Adipocyte (in vitro differentiated cells): ENCODE measurements at regions not wholly inside any gene's neighbourhood (a gene's known extent, or its start where the extent isn't known, plus 50 kb on each side); places are given as distances from the start of the nearest gene placed in this dataset.
A peak's percentile ranks its signal among the peaks of the same experiment; 100 is the strongest.

Source experiments
- DNase-seq: peaks from one replicate; pipeline ENCODE4 v3.0.0-alpha.2; 2015; ENCODE audit warnings: low read depth
- H3K27me3 ChIP-seq: replicated peaks from 2 replicates; pipeline ENCODE4 v1.7.0; 2013; ENCODE audit warnings: mild to moderate bottlenecking, low read length, moderate library complexity; ENCODE audit not compliant: control insufficient read depth, insufficient read depth
- H3K36me3 ChIP-seq: 2 replicates; pipeline ENCODE4 v1.7.0; 2013; ENCODE audit warnings: low read length, mild to moderate bottlenecking, moderate library complexity; ENCODE audit not compliant: control insufficient read depth, insufficient read depth, severe bottlenecking
- H3K4me1 ChIP-seq: 2 replicates; pipeline ENCODE4 v1.7.0; 2013; ENCODE audit warnings: mild to moderate bottlenecking, low read length, moderate library complexity; ENCODE audit not compliant: control insufficient read depth, insufficient read depth
- H3K4me3 ChIP-seq: 2 replicates; pipeline ENCODE4 v1.7.0; 2013; ENCODE audit warnings: mild to moderate bottlenecking, low read length, moderate library complexity
- H3K9ac ChIP-seq: 2 replicates; pipeline ENCODE4 v1.7.0; 2013; ENCODE audit warnings: mild to moderate bottlenecking, low read length, moderate library complexity
- H3K9me3 ChIP-seq: 2 replicates; pipeline ENCODE4 v1.7.0; 2013; ENCODE audit warnings: mild to moderate bottlenecking, low read length, moderate library complexity; ENCODE audit not compliant: control insufficient read depth

DNA sequence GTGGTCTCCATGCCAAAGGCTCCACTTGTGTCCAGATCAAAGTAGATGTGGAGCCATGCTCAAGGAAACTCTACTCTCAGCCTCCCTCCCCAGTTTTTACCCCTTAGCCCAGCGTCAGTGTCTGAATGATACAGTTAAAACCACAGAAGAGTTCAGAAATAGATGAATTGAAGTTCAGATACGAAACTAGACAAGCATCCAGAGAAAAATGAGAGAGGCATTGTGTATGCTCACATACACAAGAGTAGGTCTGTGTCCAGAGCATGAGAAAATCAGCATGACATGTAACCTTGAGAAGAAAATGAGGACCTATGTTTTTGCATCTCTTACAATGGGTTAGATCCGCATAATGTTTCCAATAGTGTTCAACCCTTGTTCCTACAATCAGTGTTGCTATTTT lies 612.8 kb upstream of the PKDCC start:
- no peak for DNase-seq
- H3K9me3 ChIP-seq, result peaks cover 14% of the 10 kb centered on the region
- no peak overlapping the region for H3K4me3 ChIP-seq
- H3K27me3 ChIP-seq, result no peaks in the 10 kb centered on the region
- H3K36me3 ChIP-seq, result no peaks in the 10 kb centered on the region
- no peaks in the 10 kb centered on the region for H3K4me1 ChIP-seq
- no peak overlapping the region for H3K9ac ChIP-seq

DNA sequence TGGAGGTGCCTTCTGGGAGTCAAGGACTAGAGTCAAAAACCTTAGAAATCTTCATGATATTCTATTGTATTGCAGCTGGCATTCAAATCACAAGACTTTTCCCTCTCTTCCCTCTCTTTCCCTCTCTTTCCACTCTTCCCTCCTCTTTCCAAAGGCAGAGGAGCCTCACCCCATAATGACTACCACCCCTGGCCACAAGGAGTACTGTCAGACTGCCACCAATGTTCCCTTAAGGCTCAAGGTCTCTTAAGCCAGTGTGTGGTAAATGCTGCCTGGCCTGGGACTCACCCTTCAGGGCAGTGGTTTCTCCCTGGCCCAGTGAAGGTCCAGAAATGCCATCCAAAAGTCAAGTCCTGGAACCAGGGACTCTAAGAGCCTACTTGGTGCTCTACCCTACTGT lies 605.9 kb upstream of the PKDCC start:
- Histone ChIP-seq H3K4me1 (no peaks in the 10 kb centered on the region), H3K36me3 (no peaks in the 10 kb centered on the region), H3K9me3 (peaks cover 9% of the 10 kb centered on the region), H3K4me3 (no peak overlapping the region), H3K9ac (no peak overlapping the region), H3K27me3 (no peaks in the 10 kb centered on the region)
- no peak for DNase-seq

DNA sequence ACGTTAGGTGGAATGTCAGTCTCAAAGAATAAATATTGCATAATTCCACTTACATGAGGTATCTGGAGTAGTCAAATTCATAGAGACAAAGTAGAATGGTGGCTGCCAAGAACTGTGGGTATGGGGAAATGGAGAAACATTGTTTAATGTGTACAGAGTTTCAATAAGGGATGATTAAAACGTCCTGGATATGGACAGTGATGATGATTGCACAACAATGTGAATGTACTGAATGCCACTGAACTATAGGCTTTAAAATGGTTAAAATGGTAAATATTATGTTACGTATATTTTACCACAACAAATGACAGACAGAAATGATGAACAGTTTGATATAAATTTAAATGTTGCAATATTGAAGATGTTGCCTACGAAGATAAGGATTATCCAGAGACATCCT lies 602.0 kb upstream of the PKDCC start:
- peaks cover under 1% of the 10 kb centered on the region for H3K9me3 ChIP-seq
- H3K4me1 ChIP-seq, result no peaks in the 10 kb centered on the region
- DNase-seq, result no peak
- no peaks in the 10 kb centered on the region for H3K27me3 ChIP-seq
- H3K4me3 ChIP-seq, result no peak overlapping the region
- no peaks in the 10 kb centered on the region for H3K36me3 ChIP-seq
- no peak overlapping the region for H3K9ac ChIP-seq

- no peaks in the 10 kb centered on the region for H3K4me1 ChIP-seq
- H3K4me3 ChIP-seq, result no peak overlapping the region
- H3K9ac ChIP-seq, result no peak overlapping the region
- H3K36me3 ChIP-seq, result no peaks in the 10 kb centered on the region
- peaks cover 2% of the 10 kb centered on the region for H3K9me3 ChIP-seq
- no peak for DNase-seq
- no peaks in the 10 kb centered on the region for H3K27me3 ChIP-seq
Measured at GRCh38 chr2:41446266-41446665, 601.6 kb upstream of the PKDCC start.

DNA sequence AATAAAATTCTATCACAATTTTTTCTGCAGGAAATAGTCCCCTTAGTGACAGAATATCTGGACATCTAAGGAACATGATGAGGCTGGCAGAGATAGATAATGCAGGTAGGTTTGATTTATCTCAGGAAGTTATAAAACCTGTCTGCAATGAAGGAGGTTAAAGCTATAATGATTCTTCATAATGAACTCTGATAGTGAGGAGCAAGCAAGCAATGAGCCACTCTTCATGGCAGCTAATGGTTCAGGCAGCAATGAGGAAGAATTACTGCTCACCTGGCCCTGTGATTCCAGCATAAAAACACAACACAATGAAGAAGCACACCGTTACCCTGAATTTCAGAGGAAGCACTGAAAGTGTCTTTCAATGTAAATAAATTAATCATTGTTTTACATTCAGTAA lies 599.6 kb upstream of the PKDCC start:
- H3K27me3 ChIP-seq, result no peaks in the 10 kb centered on the region
- no peaks in the 10 kb centered on the region for H3K4me1 ChIP-seq
- H3K9me3 ChIP-seq, result peaks cover 5% of the 10 kb centered on the region
- H3K4me3 ChIP-seq, result no peak overlapping the region
- H3K9ac ChIP-seq, result no peak overlapping the region
- DNase-seq, result no peak
- H3K36me3 ChIP-seq, result no peaks in the 10 kb centered on the region

DNA sequence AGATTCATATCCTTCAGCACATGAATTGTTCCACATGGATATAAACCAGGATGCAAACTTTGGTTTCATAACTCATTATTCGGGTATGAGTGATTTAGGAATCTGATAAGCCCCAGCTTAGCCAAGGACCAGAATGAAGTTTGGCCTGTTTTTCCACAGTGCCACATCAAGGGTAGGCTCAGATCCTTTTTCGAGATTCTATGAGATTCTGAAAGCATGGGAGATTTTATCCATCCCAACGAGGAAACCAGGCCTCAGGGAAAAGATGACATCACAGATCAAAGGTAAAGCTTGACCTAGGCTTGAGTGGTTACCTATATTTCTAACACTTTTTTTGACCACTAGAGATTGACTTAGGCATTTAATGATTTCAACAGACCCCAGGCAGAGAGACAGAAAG lies 590.8 kb upstream of the PKDCC start:
- H3K27me3 ChIP-seq, result no peaks in the 10 kb centered on the region

GRCh38 chr2:41460661-41461060 lies 587.2 kb upstream of the PKDCC start:
- no peak overlapping the region for H3K9ac ChIP-seq
- no peak for DNase-seq
- H3K9me3 ChIP-seq, result no peaks in the 10 kb centered on the region
- H3K36me3 ChIP-seq, result no peaks in the 10 kb centered on the region
- H3K4me3 ChIP-seq, result no peak overlapping the region
- H3K4me1 ChIP-seq, result no peaks in the 10 kb centered on the region
- H3K27me3 ChIP-seq, result no peaks in the 10 kb centered on the region

More for the DNA sequence above, 590.8 kb upstream of the PKDCC start:
- no peak overlapping the region for H3K9ac ChIP-seq
- H3K36me3 ChIP-seq, result no peaks in the 10 kb centered on the region
- no peak overlapping the region for H3K4me3 ChIP-seq
- no peaks in the 10 kb centered on the region for H3K4me1 ChIP-seq
- DNase-seq, result no peak
- no peaks in the 10 kb centered on the region for H3K9me3 ChIP-seq

GRCh38 chr2:41464395-41464794 lies 583.4 kb upstream of the PKDCC start:
- Histone ChIP-seq H3K36me3 (no peaks in the 10 kb centered on the region), H3K4me1 (no peaks in the 10 kb centered on the region), H3K27me3 (no peaks in the 10 kb centered on the region), H3K9me3 (no peaks in the 10 kb centered on the region), H3K4me3 (no peak overlapping the region), H3K9ac (no peak overlapping the region)
- DNase-seq, result no peak

DNA sequence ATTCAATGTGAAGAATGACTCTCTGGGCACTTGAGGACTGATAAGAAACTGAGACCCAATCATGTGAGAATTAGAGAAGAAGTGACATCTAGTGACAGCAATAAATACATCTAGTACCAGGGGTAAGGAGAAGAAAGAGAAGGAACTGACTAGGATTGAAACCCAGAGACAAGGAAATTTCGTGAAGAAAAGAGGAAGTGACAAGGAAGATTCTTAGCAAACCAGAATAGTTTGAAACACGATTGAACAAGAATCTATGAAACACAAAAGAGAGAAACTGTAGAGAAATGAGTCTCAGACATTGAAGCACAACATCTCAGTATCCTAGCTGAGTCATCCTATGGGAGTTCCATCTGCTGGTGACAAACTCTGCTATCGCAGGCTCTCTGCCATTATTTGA lies 571.9 kb upstream of the PKDCC start:
- H3K27me3 ChIP-seq, result no peaks in the 10 kb centered on the region
- H3K4me3 ChIP-seq, result no peak overlapping the region
- no peaks in the 10 kb centered on the region for H3K9me3 ChIP-seq
- H3K9ac ChIP-seq, result no peak overlapping the region
- no peak for DNase-seq
- no peaks in the 10 kb centered on the region for H3K4me1 ChIP-seq
- H3K36me3 ChIP-seq, result no peaks in the 10 kb centered on the region

DNA sequence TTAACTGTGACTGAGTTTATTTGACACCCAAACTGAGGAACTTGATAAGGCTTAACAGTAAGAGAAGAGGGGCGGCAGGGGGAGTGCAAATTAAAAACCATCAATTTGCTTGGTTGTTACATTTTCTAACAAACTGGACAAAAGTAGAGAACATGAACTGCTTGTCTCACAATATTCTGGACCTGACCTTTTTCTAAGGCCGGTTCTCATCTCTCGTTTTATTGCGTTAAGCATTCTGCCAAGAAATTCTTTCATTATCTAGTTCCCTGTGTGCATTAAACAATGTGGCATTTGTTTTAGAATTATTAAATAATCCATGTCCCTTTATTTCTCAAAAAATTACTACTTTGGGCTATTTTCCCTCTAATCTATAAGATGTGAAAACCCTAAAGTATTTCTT lies 565.2 kb upstream of the PKDCC start:
- H3K9ac ChIP-seq, result no peak overlapping the region
- no peaks in the 10 kb centered on the region for H3K27me3 ChIP-seq
- no peaks in the 10 kb centered on the region for H3K9me3 ChIP-seq
- H3K4me1 ChIP-seq, result peaks cover 9% of the 10 kb centered on the region
- DNase-seq, result no peak
- H3K36me3 ChIP-seq, result no peaks in the 10 kb centered on the region
- peak overlapping the region; percentile 20 for H3K4me3 ChIP-seq

- H3K9ac ChIP-seq, result no peak overlapping the region
- no peaks in the 10 kb centered on the region for H3K36me3 ChIP-seq
- H3K4me3 ChIP-seq, result no peak overlapping the region
- no peaks in the 10 kb centered on the region for H3K27me3 ChIP-seq
- no peaks in the 10 kb centered on the region for H3K9me3 ChIP-seq
- peaks cover 9% of the 10 kb centered on the region for H3K4me1 ChIP-seq
- DNase-seq, result no peak
Measured at GRCh38 chr2:41483226-41483625, 564.6 kb upstream of the PKDCC start.

GRCh38 chr2:41483982-41484857 lies 563.6 kb upstream of the PKDCC start:
- DNase-seq, result no peak
- no peaks in the 10 kb centered on the region for H3K27me3 ChIP-seq
- no peak overlapping the region for H3K4me3 ChIP-seq
- no peak overlapping the region for H3K9ac ChIP-seq
- no peaks in the 10 kb centered on the region for H3K36me3 ChIP-seq
- H3K4me1 ChIP-seq, result peaks cover 9% of the 10 kb centered on the region
- H3K9me3 ChIP-seq, result no peaks in the 10 kb centered on the region
